ENCODE measurements at regions not wholly inside any gene's neighbourhood (a gene's known extent, or its start where the extent isn't known, plus 50 kb on each side); places are given as distances from the start of the nearest gene placed in this dataset.

- Histone ChIP-seq H3K36me3 (no peaks in the 10 kb centered on the region), H3K9me3 (ENCODE audit: low read depth) (no peaks in the 10 kb centered on the region), H3K27me3 (no peaks in the 10 kb centered on the region), H3K79me2 (ENCODE audit: low read depth) (no peaks in the 10 kb centered on the region), H3K4me1 (peaks cover 24% of the 10 kb centered on the region), H4K20me1 (ENCODE audit: low read depth) (no peaks in the 10 kb centered on the region), H3K4me2 (no peak overlapping the region), H3K9ac (no peak overlapping the region), H3K27ac (no peak overlapping the region), H3F3A (ENCODE audit: low read depth) (peaks cover 4% of the 10 kb centered on the region), H2AFZ (replicated peaks) (no peak overlapping the region), H3K4me3 (no peak overlapping the region)
- Mint-ChIP-seq H3K27me3 (ENCODE audit: insufficient read depth, low read depth) (no peaks in the 10 kb centered on the region), H3K9me3 (no peaks in the 10 kb centered on the region), H3K4me3 (no peak overlapping the region), H3K27ac (peak overlapping the region; percentile 25), H3K36me3 (no peaks in the 10 kb centered on the region), H3K4me1 (peaks cover 68% of the 10 kb centered on the region)
- TF ChIP-seq EZH2 (IDR thresholded peaks at IDR 0.05) (no peak), EZH2phosphoT487 (IDR thresholded peaks at IDR 0.05) (no peak), CTCF (IDR thresholded peaks at IDR 0.05) (no peak)
- no peak for DNase-seq (ENCODE audit: low spot score)
Observed at GRCh38 chr6:149231778-149232177, 85.7 kb upstream of the TAB2 start.

GRCh38 chr6:149233056-149233715, 84.3 kb upstream of the TAB2 start:
- H3K4me1 ChIP-seq = peaks cover 9% of the 10 kb centered on the region
- Mint-ChIP-seq H3K4me3 (no peak overlapping the region), H3K27ac (no peak overlapping the region), H3K27me3 (ENCODE audit: insufficient read depth, low read depth) (no peaks in the 10 kb centered on the region), H3K36me3 (no peaks in the 10 kb centered on the region), H3K9me3 (peaks cover under 1% of the 10 kb centered on the region), H3K4me1 (peaks cover 58% of the 10 kb centered on the region)
- H3K79me2 ChIP-seq (ENCODE audit: low read depth) = no peaks in the 10 kb centered on the region
- no peaks in the 10 kb centered on the region for H3K36me3 ChIP-seq
- TF ChIP-seq EZH2 (IDR thresholded peaks at IDR 0.05) (no peak), CTCF (IDR thresholded peaks at IDR 0.05) (no peak), EZH2phosphoT487 (IDR thresholded peaks at IDR 0.05) (no peak)
- no peak overlapping the region for H2AFZ ChIP-seq (replicated peaks)
- no peak overlapping the region for H3K4me3 ChIP-seq
- no peak for DNase-seq (ENCODE audit: low spot score)
- no peak overlapping the region for H3K9ac ChIP-seq
- H3K27ac ChIP-seq = no peak overlapping the region
- no peak overlapping the region for H3K4me2 ChIP-seq
- H3K9me3 ChIP-seq (ENCODE audit: low read depth) = no peaks in the 10 kb centered on the region
- H3K27me3 ChIP-seq = no peaks in the 10 kb centered on the region
- no peaks in the 10 kb centered on the region for H3F3A ChIP-seq (ENCODE audit: low read depth)
- H4K20me1 ChIP-seq (ENCODE audit: low read depth) = no peaks in the 10 kb centered on the region

- Histone ChIP-seq H3K4me1 (no peaks in the 10 kb centered on the region), H3K9ac (no peak overlapping the region), H3K9me3 (ENCODE audit: low read depth) (no peaks in the 10 kb centered on the region), H3K4me2 (no peak overlapping the region), H3K27me3 (no peaks in the 10 kb centered on the region), H3K36me3 (no peaks in the 10 kb centered on the region), H3K27ac (no peak overlapping the region), H2AFZ (replicated peaks) (peak overlapping the region; percentile 12), H4K20me1 (ENCODE audit: low read depth) (no peaks in the 10 kb centered on the region), H3F3A (ENCODE audit: low read depth) (no peaks in the 10 kb centered on the region), H3K79me2 (ENCODE audit: low read depth) (no peaks in the 10 kb centered on the region), H3K4me3 (no peak overlapping the region)
- H3K36me3 Mint-ChIP-seq = no peaks in the 10 kb centered on the region
- no peak overlapping the region for H3K27ac Mint-ChIP-seq
- H3K9me3 Mint-ChIP-seq = peaks cover 8% of the 10 kb centered on the region
- H3K27me3 Mint-ChIP-seq (ENCODE audit: insufficient read depth, low read depth) = no peaks in the 10 kb centered on the region
- no peak overlapping the region for H3K4me3 Mint-ChIP-seq
- TF ChIP-seq CTCF (IDR thresholded peaks at IDR 0.05) = no peak
- TF ChIP-seq EZH2 (IDR thresholded peaks at IDR 0.05) = no peak
- TF ChIP-seq EZH2phosphoT487 (IDR thresholded peaks at IDR 0.05) = no peak
- H3K4me1 Mint-ChIP-seq = peaks cover 47% of the 10 kb centered on the region
- no peak for DNase-seq (ENCODE audit: low spot score)
Observed at GRCh38 chr6:149234051-149234962, 83.2 kb upstream of the TAB2 start.
